Heart right ventricle (tissue), 16 donors: ENCODE measurements at regions not wholly inside any gene's neighbourhood (a gene's known extent, or its start where the extent isn't known, plus 50 kb on each side); places are given as distances from the start of the nearest gene placed in this dataset.
A peak's percentile ranks its signal among the peaks of the same experiment; 100 is the strongest.

ENCODE experiments used
- ATAC-seq, 8 donors: fragments of 200-7000 bp; cut with Tn5 transposase; one replicate each; pipeline ENCODE4 v1.9.1; 2020; ENCODE audit warnings: mild to moderate bottlenecking in 8 of 8, moderate library complexity in 8 of 8, moderate number of reproducible peaks in 1 of 8
- DNase-seq, 2 donors: peaks; one replicate each; pipeline ENCODE4 v3.0.0-alpha.2; 2020
- H3K27ac ChIP-seq, 10 donors: fragments of 200-600 bp; sonication (generic) in 2 of 10; one replicate each; pipeline versions ENCODE4 v1.5.0 to v1.8.0; 2020 to 2022; ENCODE audit warnings: mild to moderate bottlenecking in 3 of 10
- H3K27me3 ChIP-seq, 7 donors: fragments of 200-600 bp; one replicate each; pipeline ENCODE4 v1.8.0; 2021 to 2022; ENCODE audit warnings: mild to moderate bottlenecking in 2 of 7
- H3K36me3 ChIP-seq, 9 donors: fragments of 200-600 bp; sonication (generic) in 1 of 9; one replicate each; pipeline versions ENCODE4 v1.5.0 to v1.8.0; 2020 to 2022; ENCODE audit warnings: mild to moderate bottlenecking in 2 of 9
- H3K4me1 ChIP-seq, 9 donors: fragments of 200-600 bp; sonication (generic) in 1 of 9; one replicate each; pipeline versions ENCODE4 v1.5.0 to v1.8.0; 2020 to 2022; ENCODE audit warnings: mild to moderate bottlenecking in 4 of 9
- H3K4me3 ChIP-seq, 10 donors: fragments of 200-600 bp; sonication (generic) in 2 of 10; one replicate each; pipeline versions ENCODE4 v1.5.0 to v1.8.0; 2020 to 2022; ENCODE audit warnings: mild to moderate bottlenecking in 7 of 10, moderate library complexity in 2 of 10
- H3K9me3 ChIP-seq, 11 donors: fragments of 200-600 bp in 10 of 11; sonication (generic) in 2 of 11; one replicate each; pipeline versions ENCODE4 v1.5.0 to v1.8.0; 2013 to 2022; ENCODE audit warnings: mild to moderate bottlenecking in 2 of 11, control low read depth in 1 of 11, moderate library complexity in 1 of 11
- WGBS, 2 donors: extraction: QIAGEN DNeasy Blood & Tissue Kit; methylation state at CpG; one replicate each; pipeline ENCODE4 v1.1.7; 2013; ENCODE audit warnings: inconsistent platforms in 1 of 2; 5-methylcytosine and 5-hydroxymethylcytosine counted together
- intact Hi-C, 10 donors: fragments of 100-400 bp; cut with DNase I; formaldehyde crosslinking; loops; one replicate each; pipeline versions ENCODE4 v1.11.1 to v1.14.2; 2022
- TF ChIP-seq, protein P1 (sequence below), 9 donors: fragments of 200-600 bp; sonication (generic) in 2 of 9; IDR thresholded peaks; one replicate each; pipeline versions ENCODE4 v1.5.0 to v1.8.0; 2021 to 2022; ENCODE audit warnings: antibody characterized with exemption in 9 of 9, mild to moderate bottlenecking in 5 of 9, moderate library complexity in 1 of 9
- donor health status: Arrhythmogenic right ventricular cardiomyopathy.
- donor health status: ischemic (EF 13 %, LVEDD 7.1; RV severe dilation, severe dysfunction).
- donor health status: healthy with polysubstance abuse.
- donor health status: DM: no; HTN: yes; CAD: no.
- donor health status: DM: no; HTN: no; CAD: no.
- donor health status: ischemic (EF 25% LVEDD 6.9; RV normal size, moderate dysfunction).
- donor health status: ischemic (EF 25% LVEDD 5.7; RV mildly dilated, moderate dysfunction).
- donor health status: healthy.
- donor health status: DM: yes; HTN: yes; CAD: no.
- donor health status: Ischemic cardiomyopathy.
- donor health status: ischemic (EF 35%, LVEDD 5.7; RV mildly dilated, moderate dysfunction).
- donor health status: nonischemic (EF 11% LVEDD 7.7; RV severe dilation, severe dysfunction).
- donor health status: DM: yes; HTN: yes; CAD: no.
- donor health status: PGD.
- donor health status: ischemic (EF 29% LVEDD 5.4; RV normal size, mild dysfunction).
- donor health status: nonischemic (EF 23%, LVEDD 6.1; RV moderate dilation, normal function).

DNA sequence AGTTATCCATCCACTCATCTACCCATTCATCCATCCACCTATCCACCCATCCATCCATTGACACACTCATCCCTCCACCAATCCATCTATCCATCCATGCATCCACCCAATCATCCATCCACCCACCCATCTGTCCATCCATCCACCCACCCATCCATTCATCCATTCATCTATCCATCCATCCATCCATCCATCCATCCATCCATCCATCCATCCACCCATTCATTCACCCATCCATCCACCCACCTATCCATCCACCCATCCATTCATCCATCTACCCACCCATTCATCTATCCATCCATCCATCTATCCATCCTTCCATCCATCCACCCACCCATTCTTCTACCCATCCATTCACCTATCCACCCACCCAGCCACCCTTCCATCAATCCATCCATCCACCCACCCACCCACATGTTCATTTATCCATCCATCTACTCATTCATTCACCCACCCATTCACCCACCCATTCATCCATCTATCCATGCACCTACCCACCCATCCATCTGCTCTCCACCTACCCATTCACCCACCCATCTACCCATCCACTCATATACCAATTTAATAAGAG lies 193.8 kb upstream of the ARID2 start:
- Histone ChIP-seq H3K4me1 (no peaks in the 10 kb centered on the region), H3K27ac (no peak overlapping the region), H3K36me3 (no peaks in the 10 kb centered on the region), H3K4me3 (no peak overlapping the region), H3K9me3 (no peaks in the 10 kb centered on the region), H3K27me3 (no peaks in the 10 kb centered on the region)
- ATAC-seq (no peak), DNase-seq (no peak)
- TF ChIP-seq, protein P1, sequence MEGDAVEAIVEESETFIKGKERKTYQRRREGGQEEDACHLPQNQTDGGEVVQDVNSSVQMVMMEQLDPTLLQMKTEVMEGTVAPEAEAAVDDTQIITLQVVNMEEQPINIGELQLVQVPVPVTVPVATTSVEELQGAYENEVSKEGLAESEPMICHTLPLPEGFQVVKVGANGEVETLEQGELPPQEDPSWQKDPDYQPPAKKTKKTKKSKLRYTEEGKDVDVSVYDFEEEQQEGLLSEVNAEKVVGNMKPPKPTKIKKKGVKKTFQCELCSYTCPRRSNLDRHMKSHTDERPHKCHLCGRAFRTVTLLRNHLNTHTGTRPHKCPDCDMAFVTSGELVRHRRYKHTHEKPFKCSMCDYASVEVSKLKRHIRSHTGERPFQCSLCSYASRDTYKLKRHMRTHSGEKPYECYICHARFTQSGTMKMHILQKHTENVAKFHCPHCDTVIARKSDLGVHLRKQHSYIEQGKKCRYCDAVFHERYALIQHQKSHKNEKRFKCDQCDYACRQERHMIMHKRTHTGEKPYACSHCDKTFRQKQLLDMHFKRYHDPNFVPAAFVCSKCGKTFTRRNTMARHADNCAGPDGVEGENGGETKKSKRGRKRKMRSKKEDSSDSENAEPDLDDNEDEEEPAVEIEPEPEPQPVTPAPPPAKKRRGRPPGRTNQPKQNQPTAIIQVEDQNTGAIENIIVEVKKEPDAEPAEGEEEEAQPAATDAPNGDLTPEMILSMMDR (IDR thresholded peaks at IDR 0.05) = no peak
- intact Hi-C loops = loop anchor here in 1 of 10 donors (10.0 kb wide), 1 partner anchor 361 kb away; no protein-coding TSS in a partner anchor

DNA sequence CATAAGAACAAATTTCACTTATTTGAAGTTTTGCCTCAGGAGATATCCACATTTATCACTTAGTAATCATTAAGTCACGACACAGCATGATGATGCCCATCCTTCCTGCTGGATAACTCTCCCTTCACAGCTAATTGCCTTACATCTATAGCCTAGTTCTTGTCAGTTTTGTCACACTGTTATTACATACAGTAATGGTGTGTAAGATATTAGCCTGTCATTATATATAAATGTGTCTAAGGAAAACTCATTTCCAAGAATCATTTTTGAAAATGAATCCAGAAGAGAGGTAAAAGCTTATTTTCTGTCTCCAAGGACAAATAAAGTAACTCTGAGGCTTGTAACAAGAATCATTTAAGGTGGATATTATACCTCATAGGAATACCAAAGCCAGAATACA lies 193.2 kb upstream of the ARID2 start:
- H3K4me3 ChIP-seq = no peak overlapping the region
- H3K4me1 ChIP-seq = no peaks in the 10 kb centered on the region
- no peaks in the 10 kb centered on the region for H3K27me3 ChIP-seq
- 61 to 77% methylated on average over 1 of the region's 1 CpG for WGBS, 2 donors
- H3K27ac ChIP-seq = no peak overlapping the region
- no peaks in the 10 kb centered on the region for H3K9me3 ChIP-seq
- H3K36me3 ChIP-seq = no peaks in the 10 kb centered on the region
- no peak for ATAC-seq
- TF ChIP-seq, protein P1 (IDR thresholded peaks at IDR 0.05) = no peak
- intact Hi-C loops = loop anchor here in 1 of 10 donors (10.0 kb wide), 1 partner anchor 361 kb away; no protein-coding TSS in a partner anchor
- DNase-seq = no peak

DNA sequence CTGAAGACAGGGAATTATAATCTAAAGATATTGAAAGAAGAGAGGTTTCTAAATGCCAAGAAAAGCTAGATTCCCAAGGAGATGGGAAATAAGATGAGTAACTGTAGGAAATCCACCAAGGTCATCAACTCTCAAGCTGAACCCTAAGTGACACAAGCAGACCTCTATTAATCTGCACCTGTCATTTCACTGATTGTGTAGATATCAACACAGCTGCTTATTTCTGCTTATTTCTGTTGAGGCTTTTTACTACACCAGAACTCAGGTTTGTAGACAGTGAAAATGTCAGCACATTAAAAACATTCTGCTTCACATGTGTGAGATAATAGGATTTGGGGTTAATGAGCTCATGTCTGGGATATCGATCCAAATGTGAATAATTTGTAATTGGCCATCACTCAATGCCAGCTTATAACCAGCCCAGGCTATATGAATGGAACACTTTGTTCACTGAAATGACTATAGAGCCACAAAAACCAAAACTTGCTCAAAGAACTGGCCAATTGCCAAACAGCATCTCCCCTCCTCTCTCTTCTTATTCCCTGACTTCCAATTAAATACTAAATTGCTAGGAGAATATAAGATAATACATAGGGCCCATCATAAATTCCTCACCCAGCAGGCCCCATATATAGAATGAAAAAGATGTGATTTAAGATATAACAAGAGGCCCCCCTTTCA lies 188.7 kb upstream of the ARID2 start:
- TF ChIP-seq, protein P1 (IDR thresholded peaks at IDR 0.05) = no peak
- 64 to 88% methylated on average over 1 of the region's 1 CpG for WGBS, 2 donors
- Histone ChIP-seq H3K4me1 (peaks cover 0 to 3% (median 0%) of the 10 kb centered on the region in 9 donors), H3K36me3 (no peaks in the 10 kb centered on the region), H3K9me3 (no peaks in the 10 kb centered on the region), H3K4me3 (no peak overlapping the region), H3K27ac (no peak overlapping the region), H3K27me3 (no peaks in the 10 kb centered on the region)
- ATAC-seq (no peak), DNase-seq (no peak)
- intact Hi-C loops = loop anchor here (5.0 to 10.0 kb wide), 8 partner anchors 174 to 464 kb away; partner anchors contain the start of gene ARID2 (in 2 of the 10)

DNA sequence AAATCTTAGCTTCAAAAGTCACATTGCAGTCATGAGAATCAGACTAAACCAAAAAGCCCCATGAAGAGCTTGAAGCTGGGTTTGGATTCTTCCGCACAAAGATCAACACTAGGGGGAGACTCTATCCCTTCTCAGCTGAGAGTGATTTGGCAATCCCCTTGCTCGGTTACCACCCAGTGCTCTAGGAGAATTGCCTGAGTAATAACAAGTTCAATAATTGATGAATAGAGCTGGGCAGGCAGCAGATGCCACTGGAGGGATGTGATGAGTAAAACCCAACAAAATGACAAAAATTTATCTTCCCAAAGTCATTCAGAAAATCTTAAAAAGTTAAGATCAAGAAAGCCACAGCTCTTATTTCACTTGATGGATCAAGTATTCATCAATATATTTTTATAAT lies 185.6 kb upstream of the ARID2 start:
- ATAC-seq (peak in 7 of 8 donors; percentile 75 to 89 (median 84)), DNase-seq (peak in 1 of 2 donors; percentile 57)
- Histone ChIP-seq H3K9me3 (no peaks in the 10 kb centered on the region), H3K27ac (no peak overlapping the region), H3K27me3 (no peaks in the 10 kb centered on the region), H3K4me3 (no peak overlapping the region), H3K4me1 (peaks cover 0 to 3% (median 0%) of the 10 kb centered on the region in 9 donors), H3K36me3 (no peaks in the 10 kb centered on the region)
- WGBS, 2 donors = 0 to 1% methylated on average over 2 of the region's 2 CpGs
- TF ChIP-seq, protein P1 (IDR thresholded peaks at IDR 0.05) = peak; percentile 52 to 86 (median 80)
- intact Hi-C loops = loop anchor here (5.0 to 10.0 kb wide), 8 partner anchors 171 to 461 kb away; partner anchors contain the start of gene ARID2 (in 2 of the 10)
